ENCODE measurements at regions not wholly inside any gene's neighbourhood (a gene's known extent, or its start where the extent isn't known, plus 50 kb on each side); places are given as distances from the start of the nearest gene placed in this dataset.

GRCh38 chr4:58606303-58606702 lies 1496.1 kb upstream of the IGFBP7 start:
- TF ChIP-seq CTCF (IDR thresholded peaks at IDR 0.05) (no peak), POLR2A (IDR thresholded peaks at IDR 0.05) (no peak), EP300 (IDR thresholded peaks at IDR 0.05) (no peak)
